RWPE1 (cell line): ENCODE measurements at regions not wholly inside any gene's neighbourhood (a gene's known extent, or its start where the extent isn't known, plus 50 kb on each side); places are given as distances from the start of the nearest gene placed in this dataset.

Source experiments
- CTCF ChIA-PET: fragments of 350-600 bp; sonication (Branson Sonifier 250); formaldehyde crosslinking; extraction: SDS; loops from one replicate; lab custom pipeline; 2021; lab: Yijun Ruan, JAX
- POLR2A ChIA-PET: fragments of 400-600 bp; formaldehyde crosslinking; extraction: SDS; loops from one replicate; lab custom pipeline; 2020; ENCODE audit warnings: antibody characterized with exemption; ENCODE audit not compliant: low non-redundant PET; lab: Yijun Ruan, JAX
- DNase-seq: peaks from one replicate; pipeline ENCODE4 v3.0.0; 2012; ENCODE audit warnings: low spot score
- H3K27ac ChIP-seq: fragments of 450-650 bp; 2 replicates; pipeline ENCODE4 v1.5.1; 2017
- TF ChIP-seq, protein P1 (sequence below): fragments of 450-650 bp; conservative IDR thresholded peaks from 2 replicates; pipeline ENCODE4 v1.5.1; 2017; ENCODE audit warnings: low read depth, mild to moderate bottlenecking

DNA sequence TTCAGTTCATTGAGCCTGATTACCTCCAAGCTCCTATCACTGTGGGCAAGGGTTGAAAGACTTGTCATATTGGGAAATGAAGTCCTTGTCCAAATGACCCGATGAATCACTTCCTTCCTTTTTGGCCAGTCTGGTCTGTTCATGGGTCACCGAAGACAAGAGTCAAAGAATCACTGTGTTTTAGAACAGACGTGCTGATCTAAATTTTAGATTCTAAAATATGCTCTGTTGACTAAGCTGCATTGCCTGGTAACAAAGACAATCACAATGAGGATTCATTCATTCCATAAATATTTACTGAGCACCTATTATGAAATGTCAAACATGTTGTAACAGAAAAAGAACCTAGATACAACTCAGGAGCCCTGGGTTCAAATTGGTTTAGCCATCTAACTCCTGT, 99.4 kb upstream of the RND3 start:
- peak; percentile 76 for DNase-seq
- TF ChIP-seq, protein P1, sequence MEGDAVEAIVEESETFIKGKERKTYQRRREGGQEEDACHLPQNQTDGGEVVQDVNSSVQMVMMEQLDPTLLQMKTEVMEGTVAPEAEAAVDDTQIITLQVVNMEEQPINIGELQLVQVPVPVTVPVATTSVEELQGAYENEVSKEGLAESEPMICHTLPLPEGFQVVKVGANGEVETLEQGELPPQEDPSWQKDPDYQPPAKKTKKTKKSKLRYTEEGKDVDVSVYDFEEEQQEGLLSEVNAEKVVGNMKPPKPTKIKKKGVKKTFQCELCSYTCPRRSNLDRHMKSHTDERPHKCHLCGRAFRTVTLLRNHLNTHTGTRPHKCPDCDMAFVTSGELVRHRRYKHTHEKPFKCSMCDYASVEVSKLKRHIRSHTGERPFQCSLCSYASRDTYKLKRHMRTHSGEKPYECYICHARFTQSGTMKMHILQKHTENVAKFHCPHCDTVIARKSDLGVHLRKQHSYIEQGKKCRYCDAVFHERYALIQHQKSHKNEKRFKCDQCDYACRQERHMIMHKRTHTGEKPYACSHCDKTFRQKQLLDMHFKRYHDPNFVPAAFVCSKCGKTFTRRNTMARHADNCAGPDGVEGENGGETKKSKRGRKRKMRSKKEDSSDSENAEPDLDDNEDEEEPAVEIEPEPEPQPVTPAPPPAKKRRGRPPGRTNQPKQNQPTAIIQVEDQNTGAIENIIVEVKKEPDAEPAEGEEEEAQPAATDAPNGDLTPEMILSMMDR, result no peak
- H3K27ac ChIP-seq, result no peak overlapping the region
- ChIA-PET CTCF (no interaction called here), POLR2A (no interaction called here)

DNA sequence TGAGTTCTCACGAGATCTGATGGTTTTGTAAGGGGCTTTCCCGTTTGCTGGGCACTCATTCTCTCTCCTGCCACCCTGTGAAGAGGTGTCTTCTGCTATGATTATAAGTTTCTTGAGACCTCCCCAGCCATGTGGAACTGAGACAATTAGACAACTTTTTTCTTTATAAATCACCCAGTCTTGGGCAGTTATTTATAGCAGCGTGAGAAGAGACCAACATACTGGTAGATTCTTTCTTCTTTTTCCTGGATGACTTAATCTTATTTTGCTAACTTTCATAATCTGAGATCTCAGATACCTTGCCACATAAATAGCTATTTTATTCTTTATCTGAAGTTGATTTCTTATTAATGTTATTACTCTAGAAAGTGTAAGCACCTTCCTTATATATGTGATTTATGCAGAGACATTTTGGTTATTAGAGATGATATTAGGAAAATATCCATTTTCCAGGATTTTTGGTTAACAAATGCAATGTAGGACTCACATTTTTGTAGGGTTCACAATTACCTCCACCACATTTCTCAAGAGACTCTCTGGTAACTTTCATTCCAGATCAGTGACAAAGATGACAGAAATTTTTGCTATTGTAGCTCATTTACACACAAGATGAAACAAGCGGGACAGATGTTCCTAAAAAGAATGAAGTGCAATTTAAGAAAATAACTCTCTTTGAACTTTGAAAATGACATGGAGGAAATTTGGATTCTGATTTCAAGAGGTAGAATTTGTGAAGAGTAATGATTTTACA, 97.9 kb upstream of the RND3 start:
- ChIA-PET POLR2A (no interaction called here), CTCF (interaction anchor here (0.9 kb wide), 1 partner anchor 11 kb away, joined by 3 read pairs; no protein-coding TSS in a partner anchor)
- TF ChIP-seq, protein P1, result no peak
- no peak overlapping the region for H3K27ac ChIP-seq
- no peak for DNase-seq

DNA sequence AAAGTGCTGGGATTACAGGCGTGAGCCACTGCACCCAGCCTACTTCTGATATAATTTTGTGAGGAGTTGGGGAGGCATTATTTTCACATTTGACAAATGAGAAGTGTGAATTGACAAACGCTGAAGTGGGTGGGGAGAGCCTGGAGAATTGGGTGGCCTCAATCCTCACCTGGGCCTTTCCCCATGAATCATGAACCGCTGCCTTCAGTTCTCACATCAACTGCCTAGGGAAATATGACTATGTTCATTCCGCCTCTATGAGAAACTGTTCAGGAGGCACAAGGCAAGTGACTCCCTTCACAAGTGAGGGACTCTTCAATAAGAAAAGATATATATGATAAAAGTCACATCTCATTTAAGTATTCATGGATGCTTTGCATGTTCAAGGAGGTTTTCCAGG, 96.6 kb upstream of the RND3 start:
- no peak overlapping the region for H3K27ac ChIP-seq
- TF ChIP-seq, protein P1, result no peak
- no peak for DNase-seq
- ChIA-PET CTCF (no interaction called here), POLR2A (interaction anchor here (0.6 kb wide), 1 partner anchor 92 kb away, joined by 3 read pairs; no protein-coding TSS in a partner anchor)

DNA sequence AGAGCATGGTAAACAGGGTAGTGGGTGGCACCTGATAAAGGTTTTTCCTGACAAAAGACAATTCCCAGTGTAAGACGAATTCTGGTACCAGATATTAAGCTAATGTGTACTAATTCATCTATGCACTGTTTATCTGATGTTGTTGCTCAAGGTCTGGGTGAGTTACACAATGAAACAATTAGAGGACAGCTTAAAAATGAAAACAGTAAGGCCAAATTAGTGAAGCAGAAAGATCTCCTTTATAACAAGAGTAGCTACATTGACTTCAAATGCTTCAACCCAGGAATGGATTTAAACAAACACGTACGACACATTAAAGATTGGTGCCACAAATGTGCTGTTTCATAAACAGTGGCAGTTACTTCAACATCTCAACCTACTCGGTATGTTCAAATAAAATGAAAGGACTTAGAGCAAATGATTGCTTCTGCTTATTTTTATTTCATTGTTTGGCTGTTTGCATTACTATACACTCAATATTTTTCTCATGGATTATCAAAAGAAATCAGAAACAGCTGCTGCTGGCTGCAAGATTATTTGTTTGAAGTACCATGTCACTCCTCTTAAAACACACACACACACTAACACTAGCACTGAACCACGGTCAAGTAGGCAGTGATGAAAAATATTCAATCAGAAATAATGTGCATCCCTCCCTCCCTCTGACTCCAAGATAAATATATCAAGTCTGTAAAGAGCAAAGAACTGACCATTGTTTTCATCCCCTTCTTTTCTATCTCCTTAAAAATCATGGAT, 94.4 kb upstream of the RND3 start:
- DNase-seq, result no peak
- POLR2A ChIA-PET, result no interaction called here
- TF ChIP-seq, protein P1, result no peak
- no peak overlapping the region for H3K27ac ChIP-seq
- CTCF ChIA-PET, result no interaction called here

DNA sequence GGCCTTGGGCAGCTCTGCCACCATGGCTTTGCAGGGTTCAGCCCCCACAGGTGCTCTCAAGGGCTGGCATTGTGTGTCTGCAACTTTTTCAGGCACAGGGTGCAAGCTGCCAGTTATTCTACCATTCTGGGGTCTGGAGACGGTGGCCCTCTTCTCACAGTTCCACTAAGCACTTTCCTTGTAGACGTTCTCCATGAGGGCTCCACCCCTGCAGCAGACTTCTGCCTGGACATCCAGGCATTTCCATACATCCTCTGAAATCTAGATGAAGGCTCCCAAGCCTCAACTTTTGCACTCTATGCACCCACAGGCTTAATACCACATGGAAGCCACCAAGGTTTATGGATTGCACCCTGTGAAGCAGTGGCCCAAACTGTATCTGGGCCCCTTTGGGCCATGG, 91.0 kb upstream of the RND3 start:
- H3K27ac ChIP-seq, result no peak overlapping the region
- DNase-seq, result no peak
- TF ChIP-seq, protein P1, result no peak
- POLR2A ChIA-PET, result no interaction called here
- CTCF ChIA-PET, result no interaction called here

DNA sequence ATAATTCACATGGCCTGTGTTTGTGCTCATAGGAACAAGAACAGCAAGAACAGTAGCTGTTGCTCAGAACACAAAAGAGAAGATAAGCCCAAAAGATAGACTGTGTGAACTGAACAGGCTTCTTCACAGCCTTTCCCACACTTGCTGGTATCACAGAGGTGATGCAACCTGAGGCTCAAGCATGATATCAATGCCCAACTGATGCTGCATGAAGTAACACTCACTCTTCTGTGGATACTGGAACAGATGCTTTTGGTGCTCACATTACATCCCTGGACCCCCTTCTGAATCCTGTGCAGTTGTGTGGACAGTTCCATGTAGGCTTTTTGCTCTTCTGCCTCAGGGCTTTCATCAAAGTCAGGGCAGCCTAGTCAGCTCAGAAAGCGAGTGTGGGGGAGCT, 88.4 kb upstream of the RND3 start:
- POLR2A ChIA-PET, result no interaction called here
- DNase-seq, result no peak
- H3K27ac ChIP-seq, result no peak overlapping the region
- TF ChIP-seq, protein P1, result no peak
- CTCF ChIA-PET, result no interaction called here
